ENCODE measurements at regions not wholly inside any gene's neighbourhood (a gene's known extent, or its start where the extent isn't known, plus 50 kb on each side); places are given as distances from the start of the nearest gene placed in this dataset.

- TF ChIP-seq TOX (CRISPR knock-in tag; IDR thresholded peaks at IDR 0.05; ENCODE audit: borderline replicate concordance) (no peak), BACH2 (CRISPR knock-in tag; IDR thresholded peaks at IDR 0.05; ENCODE audit: borderline replicate concordance) (no peak), PATZ1 (CRISPR knock-in tag; IDR thresholded peaks at IDR 0.05; ENCODE audit: borderline replicate concordance) (no peak)
- no peak for ATAC-seq
Measured at GRCh38 chr18:24590946-24591345, 130.5 kb downstream of the HRH4 start.

- TF ChIP-seq ZFP3 (CRISPR knock-in tag; IDR thresholded peaks at IDR 0.05) (no peak), ARNTL (CRISPR knock-in tag; IDR thresholded peaks at IDR 0.05; ENCODE audit: borderline replicate concordance, low read depth) (no peak), PATZ1 (CRISPR knock-in tag; IDR thresholded peaks at IDR 0.05; ENCODE audit: borderline replicate concordance) (no peak), ZNF8 (CRISPR knock-in tag; IDR thresholded peaks at IDR 0.05) (no peak), SNAI2 (CRISPR knock-in tag; IDR thresholded peaks at IDR 0.05) (no peak), RARB (CRISPR knock-in tag; IDR thresholded peaks at IDR 0.05) (no peak), ZNF565 (CRISPR knock-in tag; conservative IDR thresholded peaks at IDR 0.05; ENCODE audit: low read depth) (no peak), ZNF70 (CRISPR knock-in tag; IDR thresholded peaks at IDR 0.05) (no peak), CSDC2 (CRISPR knock-in tag; IDR thresholded peaks at IDR 0.05) (no peak)
- TF ChIP-seq, protein P1, sequence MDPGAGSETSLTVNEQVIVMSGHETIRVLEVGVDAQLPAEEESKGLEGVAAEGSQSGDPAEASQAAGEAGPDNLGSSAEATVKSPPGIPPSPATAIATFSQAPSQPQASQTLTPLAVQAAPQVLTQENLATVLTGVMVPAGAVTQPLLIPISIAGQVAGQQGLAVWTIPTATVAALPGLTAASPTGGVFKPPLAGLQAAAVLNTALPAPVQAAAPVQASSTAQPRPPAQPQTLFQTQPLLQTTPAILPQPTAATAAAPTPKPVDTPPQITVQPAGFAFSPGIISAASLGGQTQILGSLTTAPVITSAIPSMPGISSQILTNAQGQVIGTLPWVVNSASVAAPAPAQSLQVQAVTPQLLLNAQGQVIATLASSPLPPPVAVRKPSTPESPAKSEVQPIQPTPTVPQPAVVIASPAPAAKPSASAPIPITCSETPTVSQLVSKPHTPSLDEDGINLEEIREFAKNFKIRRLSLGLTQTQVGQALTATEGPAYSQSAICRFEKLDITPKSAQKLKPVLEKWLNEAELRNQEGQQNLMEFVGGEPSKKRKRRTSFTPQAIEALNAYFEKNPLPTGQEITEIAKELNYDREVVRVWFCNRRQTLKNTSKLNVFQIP (CRISPR knock-in tag; IDR thresholded peaks at IDR 0.05; ENCODE audit: borderline replicate concordance, low read depth): no peak
- ATAC-seq: no peak
Measured at GRCh38 chr18:24593401-24593800, 133.0 kb downstream of the HRH4 start.

DNA sequence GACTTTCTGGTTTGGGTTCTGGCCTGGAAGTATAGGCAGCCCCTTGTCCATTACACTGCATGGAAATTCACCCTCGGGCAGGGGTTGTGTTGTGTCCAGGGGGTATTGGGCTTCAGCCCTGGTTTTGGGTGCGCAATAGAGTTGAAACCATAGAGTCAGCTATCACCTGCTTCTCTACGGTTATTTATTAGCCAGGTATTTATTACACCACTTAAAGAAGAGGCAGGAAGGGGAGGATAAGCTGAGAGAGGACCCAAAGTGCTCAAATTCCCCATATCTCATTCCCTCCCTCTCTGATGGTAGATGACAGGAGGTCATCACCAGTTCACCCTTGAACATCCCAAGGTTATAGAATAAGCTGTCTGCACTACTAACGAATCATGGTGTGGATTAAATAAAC, 133.4 kb downstream of the HRH4 start:
- ATAC-seq: no peak
- TF ChIP-seq ZNF70 (CRISPR knock-in tag; IDR thresholded peaks at IDR 0.05) (no peak), TSHZ2 (CRISPR knock-in tag; IDR thresholded peaks at IDR 0.05) (no peak), CSDC2 (CRISPR knock-in tag; IDR thresholded peaks at IDR 0.05) (no peak), OSR1 (CRISPR knock-in tag; IDR thresholded peaks at IDR 0.05) (no peak), ARNTL (CRISPR knock-in tag; IDR thresholded peaks at IDR 0.05; ENCODE audit: borderline replicate concordance, low read depth) (no peak), TOX (CRISPR knock-in tag; IDR thresholded peaks at IDR 0.05; ENCODE audit: borderline replicate concordance) (no peak), RARB (CRISPR knock-in tag; IDR thresholded peaks at IDR 0.05) (no peak)

GRCh38 chr18:24595561-24596031, 135.2 kb downstream of the HRH4 start:
- no peak for ATAC-seq
- TF ChIP-seq ZFP3 (CRISPR knock-in tag; IDR thresholded peaks at IDR 0.05): no peak
- no peak for TF ChIP-seq OSR1 (CRISPR knock-in tag; IDR thresholded peaks at IDR 0.05)
- no peak for TF ChIP-seq GLIS3 (CRISPR knock-in tag; IDR thresholded peaks at IDR 0.05)
- no peak for TF ChIP-seq ZC3H10 (CRISPR knock-in tag; IDR thresholded peaks at IDR 0.05)
- no peak for TF ChIP-seq PATZ1 (CRISPR knock-in tag; IDR thresholded peaks at IDR 0.05; ENCODE audit: borderline replicate concordance)
- no peak for TF ChIP-seq ZNF70 (CRISPR knock-in tag; IDR thresholded peaks at IDR 0.05)
- TF ChIP-seq, protein P2, sequence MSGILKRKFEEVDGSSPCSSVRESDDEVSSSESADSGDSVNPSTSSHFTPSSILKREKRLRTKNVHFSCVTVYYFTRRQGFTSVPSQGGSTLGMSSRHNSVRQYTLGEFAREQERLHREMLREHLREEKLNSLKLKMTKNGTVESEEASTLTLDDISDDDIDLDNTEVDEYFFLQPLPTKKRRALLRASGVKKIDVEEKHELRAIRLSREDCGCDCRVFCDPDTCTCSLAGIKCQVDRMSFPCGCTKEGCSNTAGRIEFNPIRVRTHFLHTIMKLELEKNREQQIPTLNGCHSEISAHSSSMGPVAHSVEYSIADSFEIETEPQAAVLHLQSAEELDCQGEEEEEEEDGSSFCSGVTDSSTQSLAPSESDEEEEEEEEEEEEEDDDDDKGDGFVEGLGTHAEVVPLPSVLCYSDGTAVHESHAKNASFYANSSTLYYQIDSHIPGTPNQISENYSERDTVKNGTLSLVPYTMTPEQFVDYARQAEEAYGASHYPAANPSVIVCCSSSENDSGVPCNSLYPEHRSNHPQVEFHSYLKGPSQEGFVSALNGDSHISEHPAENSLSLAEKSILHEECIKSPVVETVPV (CRISPR knock-in tag; IDR thresholded peaks at IDR 0.05): no peak
- TF ChIP-seq CSDC2 (CRISPR knock-in tag; IDR thresholded peaks at IDR 0.05): no peak
- TF ChIP-seq ZNF565 (CRISPR knock-in tag; conservative IDR thresholded peaks at IDR 0.05; ENCODE audit: low read depth): no peak
- no peak for TF ChIP-seq ARNTL (CRISPR knock-in tag; IDR thresholded peaks at IDR 0.05; ENCODE audit: borderline replicate concordance, low read depth)
- no peak for TF ChIP-seq SNAI2 (CRISPR knock-in tag; IDR thresholded peaks at IDR 0.05)
- TF ChIP-seq TCF4 (CRISPR knock-in tag; IDR thresholded peaks at IDR 0.05; ENCODE audit: borderline replicate concordance): no peak
- TF ChIP-seq, protein P1 (CRISPR knock-in tag; IDR thresholded peaks at IDR 0.05; ENCODE audit: borderline replicate concordance, low read depth): no peak
- TF ChIP-seq CREB5 (CRISPR knock-in tag; IDR thresholded peaks at IDR 0.05; ENCODE audit: low read depth): no peak

Data from SK-N-SH treated with all-trans-retinoic acid at 6 μM for 48 hours (cell line).